DMS 273 (cell line): ENCODE measurements at regions not wholly inside any gene's neighbourhood (a gene's known extent, or its start where the extent isn't known, plus 50 kb on each side); places are given as distances from the start of the nearest gene placed in this dataset.
"Not testable (repeated sequence)": the region's sequence is repeated elsewhere in the genome, so short reads cannot be mapped to it uniquely, and the experiment has no call there.

ENCODE experiments used
- DNase-seq: peaks from one replicate; lab custom pipeline; 2025; ENCODE audit not compliant: unreplicated experiment; lab: John Stamatoyannopoulos, UW

GRCh38 chr15:75763635-75764600 lies 51.3 kb upstream of the CSPG4 start:
- not testable (repeated sequence) for DNase-seq

GRCh38 chr15:75763137-75763611 lies 50.5 kb upstream of the CSPG4 start:
- DNase-seq, result no peak
